ENCODE measurements at regions not wholly inside any gene's neighbourhood (a gene's known extent, or its start where the extent isn't known, plus 50 kb on each side); places are given as distances from the start of the nearest gene placed in this dataset.

- TF ChIP-seq YY1 (IDR thresholded peaks at IDR 0.05; ENCODE audit: insufficient read depth, insufficient replicate concordance, low read depth, low read length) (no peak), CBX2 (IDR thresholded peaks at IDR 0.05; ENCODE audit: low read depth, low read length) (no peak), CBX2 (CRISPR knock-in tag; IDR thresholded peaks at IDR 0.05; ENCODE audit: low read depth) (no peak)
These were observed 359.5 kb downstream of the TMEM167A start for GRCh38 chr5:82717738-82718137.

Data from HepG2 (cell line).